Bronchial epithelial cell (primary cell): ENCODE measurements at regions not wholly inside any gene's neighbourhood (a gene's known extent, or its start where the extent isn't known, plus 50 kb on each side); places are given as distances from the start of the nearest gene placed in this dataset.

Source experiments
- DNase-seq: peaks from one replicate; pipeline ENCODE4 v3.0.0-alpha.2; 2010; ENCODE audit warnings: low read depth
- FAIRE-seq: peaks from 2 replicates; lab custom pipeline; 2011; peaks lifted over from hg19 to GRCh38; lab: Jason Lieb, UNC
- H3K27me3 ChIP-seq: 2 replicates; pipeline ENCODE4 v1.5.1; 2011; ENCODE audit warnings: low read length; ENCODE audit not compliant: control insufficient read depth, insufficient read depth
- H3K36me3 ChIP-seq: 2 replicates; pipeline ENCODE4 v1.5.1; 2011; ENCODE audit warnings: low read length; ENCODE audit not compliant: control insufficient read depth, insufficient read depth
- H3K4me3 ChIP-seq: 2 replicates; pipeline ENCODE4 v1.5.1; 2011; ENCODE audit warnings: mild to moderate bottlenecking, low read depth, low read length, control low read depth
- CTCF ChIP-seq: IDR thresholded peaks from 2 replicates; pipeline ENCODE4 v1.5.1; 2011; ENCODE audit warnings: mild to moderate bottlenecking, moderate library complexity, low read length, control low read depth, inconsistent platforms; ENCODE audit not compliant: insufficient read depth, severe bottlenecking

GRCh38 chr16:52293204-52293603 is 253.7 kb downstream of the TOX3 start:
- H3K27me3 ChIP-seq = no peaks in the 10 kb centered on the region
- no peak overlapping the region for H3K4me3 ChIP-seq
- peak; percentile 60 for FAIRE-seq
- TF ChIP-seq CTCF = no peak
- no peak for DNase-seq
- no peaks in the 10 kb centered on the region for H3K36me3 ChIP-seq

GRCh38 chr16:52283584-52284375 is 263.2 kb downstream of the TOX3 start:
- TF ChIP-seq CTCF = no peak
- no peak for FAIRE-seq

DNA sequence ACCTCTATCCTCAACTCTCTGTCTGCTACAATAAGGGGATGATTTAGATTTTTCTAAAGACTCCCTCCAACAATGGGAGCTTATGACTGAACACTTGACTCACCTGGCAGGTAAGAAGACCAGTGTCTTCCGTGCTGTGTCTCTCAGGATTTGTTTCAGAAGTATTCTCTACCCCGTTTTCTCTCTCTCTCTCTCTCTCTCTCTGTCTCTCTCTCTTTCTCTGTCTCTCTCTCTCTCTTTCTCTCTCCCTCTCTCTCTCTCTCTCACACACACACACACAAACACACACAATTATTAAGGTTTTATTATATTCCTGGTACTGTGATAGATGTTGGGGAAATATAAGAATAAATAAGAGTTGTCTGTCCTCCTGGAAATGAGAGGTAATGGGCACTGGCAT is 263.9 kb downstream of the TOX3 start:
- Histone ChIP-seq H3K36me3 (no peaks in the 10 kb centered on the region), H3K27me3 (no peaks in the 10 kb centered on the region), H3K4me3 (no peak overlapping the region)
- DNase-seq (no peak), FAIRE-seq (no peak)
- no peak for TF ChIP-seq CTCF

More at GRCh38 chr16:52283584-52284375, 263.2 kb downstream of the TOX3 start:
- DNase-seq = peak; percentile 5
- Histone ChIP-seq H3K4me3 (no peak overlapping the region), H3K27me3 (no peaks in the 10 kb centered on the region), H3K36me3 (no peaks in the 10 kb centered on the region)

GRCh38 chr16:52280086-52280485 is 266.9 kb downstream of the TOX3 start:
- DNase-seq (no peak), FAIRE-seq (no peak)
- Histone ChIP-seq H3K36me3 (no peaks in the 10 kb centered on the region), H3K27me3 (no peaks in the 10 kb centered on the region), H3K4me3 (no peak overlapping the region)
- TF ChIP-seq CTCF = no peak

- H3K36me3 ChIP-seq = no peaks in the 10 kb centered on the region
- FAIRE-seq (no peak), DNase-seq (no peak)
These were observed 275.7 kb downstream of the TOX3 start for GRCh38 chr16:52271088-52271750.

More at GRCh38 chr16:52271088-52271750, 275.7 kb downstream of the TOX3 start:
- peaks cover 3% of the 10 kb centered on the region for H3K27me3 ChIP-seq
- no peak for TF ChIP-seq CTCF
- H3K4me3 ChIP-seq = no peak overlapping the region
